HG02981 (cell line): ENCODE measurements at regions not wholly inside any gene's neighbourhood (a gene's known extent, or its start where the extent isn't known, plus 50 kb on each side); places are given as distances from the start of the nearest gene placed in this dataset.
"Not testable (repeated sequence)": the region's sequence is repeated elsewhere in the genome, so short reads cannot be mapped to it uniquely, and the experiment has no call there.

Source experiments
- ATAC-seq: cut with Tn5 transposase; IDR thresholded peaks from one replicate; pipeline ENCODE4 v1.9.1; 2021; ENCODE audit warnings: mild to moderate bottlenecking, moderate library complexity; ENCODE audit not compliant: unreplicated experiment

DNA sequence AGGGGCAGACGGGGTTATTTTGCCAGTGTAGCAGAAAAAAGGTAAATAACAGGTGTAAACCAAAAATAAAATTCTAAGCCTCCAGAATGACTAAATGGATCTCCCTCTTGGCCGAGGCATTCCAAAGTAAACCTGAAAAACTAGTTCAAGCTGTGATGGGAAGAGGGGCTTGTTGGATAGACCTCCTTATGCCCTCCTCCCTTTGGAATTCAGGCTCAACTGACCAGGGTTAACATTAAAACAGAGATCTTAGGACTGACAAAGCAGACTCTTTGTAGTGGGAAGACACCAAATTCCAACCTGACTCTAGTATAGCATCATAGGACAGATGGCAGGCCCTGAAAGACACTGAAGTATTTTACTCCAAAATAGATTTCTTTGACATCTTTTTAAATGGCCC lies 113.8 kb upstream of the ITGB1 start:
- ATAC-seq: no peak

DNA sequence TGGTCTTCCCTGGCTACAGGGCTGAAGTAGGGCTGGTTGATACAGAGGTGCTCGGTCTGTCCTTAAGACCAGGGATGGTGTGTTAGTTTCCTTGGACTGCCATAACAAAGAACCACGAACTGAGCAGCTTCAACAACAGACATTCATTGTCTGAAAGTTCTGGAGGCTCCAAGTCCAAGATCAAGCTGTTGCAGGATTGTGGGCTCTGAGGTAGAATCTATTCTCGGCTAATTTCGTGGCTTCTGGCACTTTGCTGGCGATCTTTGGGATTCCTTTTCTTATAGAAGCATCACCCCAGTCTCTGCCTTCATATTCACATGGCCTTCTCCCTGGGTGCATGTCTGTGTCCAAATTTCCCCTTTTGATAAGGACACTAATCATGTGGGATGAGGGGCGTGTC lies 112.1 kb upstream of the ITGB1 start:
- no peak for ATAC-seq

DNA sequence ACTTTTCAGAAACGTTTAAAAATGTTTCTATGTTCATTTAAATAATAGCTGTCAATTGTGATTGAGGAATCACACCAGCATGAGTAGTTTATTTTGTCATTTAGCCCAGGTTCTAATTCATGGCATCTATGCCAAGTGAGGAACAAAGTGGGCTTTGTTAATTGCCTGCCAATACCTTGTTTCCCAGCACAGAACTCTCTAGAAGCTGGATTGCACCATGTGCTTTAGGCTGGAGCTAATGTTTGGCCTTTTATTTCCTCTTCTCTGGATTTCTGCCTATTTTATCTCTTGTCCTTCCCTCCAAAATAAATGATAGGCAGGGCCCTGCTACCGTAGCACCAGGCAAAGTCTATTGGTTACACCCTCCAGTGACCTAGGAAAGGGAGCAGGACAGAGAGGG lies 109.9 kb upstream of the ITGB1 start:
- ATAC-seq: no peak

DNA sequence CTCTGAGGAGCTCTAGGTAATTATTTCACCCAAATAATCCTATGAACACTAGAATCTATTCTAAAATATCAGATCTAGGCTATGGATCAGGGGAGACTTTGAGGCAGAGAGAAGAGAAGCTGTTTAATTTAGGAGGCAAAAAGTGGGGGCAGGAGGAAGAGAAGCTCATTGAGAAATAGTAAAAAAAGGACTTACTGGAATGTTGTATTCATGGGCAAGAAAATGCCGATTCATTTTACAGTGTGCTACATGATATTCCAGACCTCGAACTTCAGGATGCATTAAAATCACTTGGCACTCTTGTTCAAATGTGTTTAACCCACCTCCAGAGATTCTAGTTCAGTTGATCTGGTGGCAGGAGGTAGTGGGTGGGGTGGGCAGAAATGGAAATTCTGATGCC lies 109.5 kb upstream of the ITGB1 start:
- no peak for ATAC-seq

DNA sequence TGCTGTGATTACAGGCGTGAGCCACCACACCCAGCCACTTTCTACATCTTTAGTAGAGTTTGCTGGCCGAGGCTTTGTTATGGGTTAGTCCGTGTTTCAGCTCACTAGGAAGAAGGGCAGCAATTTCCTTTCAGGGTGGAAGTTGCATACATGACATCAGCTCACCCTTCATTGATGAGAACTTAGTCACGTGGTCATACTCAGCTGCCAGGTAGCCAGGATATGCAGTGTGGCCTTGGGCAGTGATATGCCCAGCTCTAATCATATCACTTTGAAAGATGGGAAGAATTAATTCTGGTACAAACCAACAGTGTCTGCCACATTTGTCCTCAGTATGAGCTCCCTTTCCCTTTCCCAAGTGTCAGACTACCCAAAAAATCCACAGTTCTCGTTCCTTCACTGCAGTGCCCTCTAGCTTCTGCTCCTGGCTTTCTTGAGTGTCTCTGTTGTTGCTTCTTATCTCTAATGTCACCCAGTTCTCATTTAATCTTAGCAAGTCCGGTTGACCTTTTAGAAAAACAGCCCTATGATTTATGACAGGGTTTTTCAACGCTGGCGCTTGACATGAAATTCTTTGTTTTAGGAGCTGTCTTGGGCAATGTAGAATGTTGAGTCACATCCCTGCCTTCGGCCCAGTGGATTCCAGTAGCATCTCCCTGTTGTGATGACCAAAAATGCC lies 108.7 kb upstream of the ITGB1 start:
- no peak for ATAC-seq

DNA sequence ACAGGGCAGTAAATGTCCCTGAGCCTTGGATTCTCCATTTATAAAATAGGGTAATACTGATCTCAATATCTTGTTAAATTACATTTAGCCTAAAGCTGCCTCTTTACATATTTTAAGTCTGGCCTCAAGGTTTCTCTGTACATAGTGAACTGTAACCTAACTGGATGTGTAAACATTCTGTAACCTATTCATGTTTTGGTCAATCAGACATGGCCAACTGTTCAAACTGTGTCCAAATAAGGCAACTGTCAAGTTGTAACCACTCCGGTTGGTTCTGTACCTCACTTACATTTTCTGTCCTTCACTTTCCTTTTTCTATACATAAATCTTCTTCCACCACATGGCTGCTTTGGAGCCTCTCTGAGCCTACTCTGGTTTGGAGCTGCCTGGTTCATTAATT lies 107.1 kb upstream of the ITGB1 start:
- no peak for ATAC-seq

DNA sequence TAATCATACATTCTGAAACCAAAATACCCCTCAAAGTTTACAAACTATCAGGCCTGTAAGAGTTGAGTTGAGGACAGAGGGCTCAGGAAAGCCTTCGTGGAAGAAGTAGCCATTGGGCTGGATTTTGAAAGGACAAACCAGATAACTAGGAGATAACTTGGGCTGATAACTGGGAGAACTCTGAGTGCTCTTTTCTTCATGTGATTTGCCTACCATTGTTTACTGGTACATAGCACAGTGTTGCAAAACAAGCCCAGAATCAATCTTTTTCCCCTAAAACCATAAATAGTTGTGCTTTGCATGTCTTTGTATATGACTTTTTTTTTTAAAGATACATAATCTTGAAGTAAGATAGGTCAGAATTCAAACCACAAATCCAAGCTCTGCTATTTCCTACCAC lies 106.7 kb upstream of the ITGB1 start:
- no peak for ATAC-seq

DNA sequence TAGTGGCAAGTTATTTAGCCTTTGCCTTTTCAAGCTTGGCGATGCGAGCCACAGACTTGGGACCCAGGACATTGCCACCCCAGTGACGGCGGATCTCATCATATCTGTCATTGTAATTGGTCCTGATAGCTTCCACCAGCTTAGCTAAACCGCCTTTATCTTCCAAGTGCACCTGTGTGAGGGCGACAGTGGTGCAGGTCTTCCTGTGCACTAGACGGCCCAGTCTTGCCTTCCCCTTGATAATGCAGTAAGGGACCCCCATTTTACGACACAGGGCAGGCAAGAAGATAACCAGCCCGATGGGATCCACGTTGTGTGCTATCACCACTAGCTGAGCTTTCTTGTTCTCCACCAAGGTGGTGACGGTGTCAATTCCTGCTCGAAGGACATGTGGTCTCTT lies 99.6 kb upstream of the ITGB1 start:
- no peak for ATAC-seq

DNA sequence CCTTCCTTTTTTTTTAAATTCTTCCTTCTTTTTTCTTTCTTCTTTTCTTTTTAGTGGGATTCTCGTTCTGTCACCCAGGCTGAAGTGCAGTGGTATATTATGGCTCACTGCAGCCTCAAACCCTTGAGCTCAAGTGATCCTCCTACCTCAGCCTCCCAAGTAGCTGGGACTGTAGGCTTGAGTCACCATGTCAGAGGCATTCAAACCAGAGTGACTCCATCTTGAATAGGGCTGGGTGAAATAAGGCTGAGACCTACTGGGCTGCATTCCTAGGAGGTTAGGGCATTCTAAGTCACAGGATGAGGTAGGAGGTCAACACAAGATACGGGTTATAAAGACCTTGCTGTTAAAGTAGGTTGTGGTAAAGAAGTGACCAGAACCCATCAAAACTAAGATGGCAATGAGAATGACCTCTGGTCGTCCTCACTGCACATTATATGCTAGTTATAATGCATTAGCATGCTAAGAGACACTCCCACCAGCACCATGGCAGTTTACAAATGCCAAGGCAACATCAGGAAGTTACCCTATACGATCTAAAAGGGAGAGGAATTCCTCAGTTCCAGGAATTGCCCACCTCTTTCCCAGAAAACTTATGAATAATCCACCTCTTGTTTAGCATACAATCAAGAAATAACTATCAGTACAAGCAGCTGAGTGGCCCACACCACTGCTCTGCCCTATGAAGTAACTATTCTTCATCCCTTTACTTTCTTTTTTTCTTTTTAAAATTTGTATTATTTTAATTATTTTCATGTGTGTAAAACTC lies 99.0 kb upstream of the ITGB1 start:
- no peak for ATAC-seq

DNA sequence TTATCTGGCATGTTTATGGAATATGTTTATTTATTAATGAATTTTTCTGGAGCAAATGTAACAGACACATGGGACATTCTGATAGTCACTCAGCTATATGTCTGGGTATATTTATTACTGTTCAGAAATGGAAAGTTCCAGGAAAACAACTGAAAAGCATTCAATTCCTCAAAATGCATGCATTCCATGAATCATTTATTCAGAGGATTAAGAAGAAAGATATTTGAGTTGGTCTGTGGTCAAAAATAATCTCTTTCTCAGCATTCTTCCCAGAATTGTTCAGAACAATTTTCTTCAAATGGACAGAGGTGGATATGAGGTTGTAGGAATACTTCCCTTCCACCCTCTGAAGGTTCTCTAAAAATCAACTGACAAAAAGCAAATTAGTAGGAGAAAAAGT lies 97.6 kb upstream of the ITGB1 start:
- ATAC-seq: no peak

DNA sequence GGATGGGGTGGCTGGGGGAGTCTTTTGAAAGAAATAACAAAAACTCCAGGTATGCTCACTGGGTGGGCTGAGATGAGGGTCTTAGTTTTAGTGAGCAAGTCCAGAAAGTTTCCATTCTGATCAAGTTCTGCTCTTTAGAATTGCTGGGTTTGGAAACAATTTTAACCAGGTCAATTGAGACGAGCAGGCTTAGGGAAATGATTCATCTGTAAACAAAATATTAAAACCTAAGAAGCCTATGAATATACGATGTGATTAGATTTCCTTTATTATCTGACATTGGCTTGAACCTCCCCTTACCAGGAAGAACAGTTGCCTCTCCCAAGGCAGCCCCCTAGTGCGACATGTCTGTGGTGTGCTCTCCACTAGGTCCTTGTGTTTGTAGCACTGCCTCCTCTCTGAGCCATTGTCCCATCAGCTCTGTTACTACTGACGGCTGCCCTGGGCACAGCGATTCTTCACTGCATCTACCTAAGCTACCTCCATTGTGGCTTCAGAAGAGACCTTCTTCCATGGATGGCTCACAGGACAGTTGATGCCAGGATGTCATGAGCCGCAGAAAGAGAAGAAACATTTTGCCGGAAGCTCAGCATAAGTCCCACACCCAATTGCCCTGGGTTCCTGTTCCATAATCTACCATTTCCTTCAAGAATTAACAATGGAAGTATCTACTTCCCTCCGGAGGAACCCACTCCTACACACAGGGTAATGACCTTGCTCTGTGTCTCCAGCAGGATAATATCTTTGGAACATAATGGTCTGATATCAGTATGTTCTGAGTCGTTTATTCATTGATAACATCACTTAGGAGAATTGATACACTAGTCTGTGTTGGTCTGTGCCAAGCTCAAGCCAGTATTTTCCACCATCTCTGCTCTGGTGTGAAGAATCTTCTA lies 95.1 kb upstream of the ITGB1 start:
- no peak for ATAC-seq

DNA sequence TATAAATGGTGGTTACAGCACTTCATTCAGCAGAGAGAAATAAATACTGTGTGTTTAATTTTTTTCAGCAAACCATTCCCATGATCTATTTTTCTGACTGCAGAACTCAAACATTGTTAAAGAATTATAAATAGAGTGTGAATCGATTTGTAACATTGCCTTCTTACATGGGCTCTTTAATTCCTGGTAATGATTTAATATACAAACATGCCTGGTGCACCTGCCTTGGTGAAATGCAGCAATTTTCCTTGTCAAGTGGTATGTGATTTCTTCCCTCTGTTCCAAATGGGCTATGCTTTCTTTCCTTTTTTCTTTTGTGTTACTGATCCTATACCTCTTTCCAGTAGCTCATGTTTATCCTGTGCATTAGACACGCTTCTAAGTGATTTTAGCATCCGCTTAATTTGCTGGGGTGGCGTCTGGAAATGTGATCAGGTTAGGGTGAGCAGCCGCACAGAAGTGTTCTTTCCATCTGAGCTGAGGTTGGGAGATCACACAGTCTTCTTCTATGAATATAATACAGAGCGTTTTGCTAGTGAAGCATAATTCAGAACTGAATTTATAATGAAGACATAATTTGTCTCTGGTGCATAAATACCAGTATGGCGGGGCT lies 94.3 kb upstream of the ITGB1 start:
- ATAC-seq: no peak

DNA sequence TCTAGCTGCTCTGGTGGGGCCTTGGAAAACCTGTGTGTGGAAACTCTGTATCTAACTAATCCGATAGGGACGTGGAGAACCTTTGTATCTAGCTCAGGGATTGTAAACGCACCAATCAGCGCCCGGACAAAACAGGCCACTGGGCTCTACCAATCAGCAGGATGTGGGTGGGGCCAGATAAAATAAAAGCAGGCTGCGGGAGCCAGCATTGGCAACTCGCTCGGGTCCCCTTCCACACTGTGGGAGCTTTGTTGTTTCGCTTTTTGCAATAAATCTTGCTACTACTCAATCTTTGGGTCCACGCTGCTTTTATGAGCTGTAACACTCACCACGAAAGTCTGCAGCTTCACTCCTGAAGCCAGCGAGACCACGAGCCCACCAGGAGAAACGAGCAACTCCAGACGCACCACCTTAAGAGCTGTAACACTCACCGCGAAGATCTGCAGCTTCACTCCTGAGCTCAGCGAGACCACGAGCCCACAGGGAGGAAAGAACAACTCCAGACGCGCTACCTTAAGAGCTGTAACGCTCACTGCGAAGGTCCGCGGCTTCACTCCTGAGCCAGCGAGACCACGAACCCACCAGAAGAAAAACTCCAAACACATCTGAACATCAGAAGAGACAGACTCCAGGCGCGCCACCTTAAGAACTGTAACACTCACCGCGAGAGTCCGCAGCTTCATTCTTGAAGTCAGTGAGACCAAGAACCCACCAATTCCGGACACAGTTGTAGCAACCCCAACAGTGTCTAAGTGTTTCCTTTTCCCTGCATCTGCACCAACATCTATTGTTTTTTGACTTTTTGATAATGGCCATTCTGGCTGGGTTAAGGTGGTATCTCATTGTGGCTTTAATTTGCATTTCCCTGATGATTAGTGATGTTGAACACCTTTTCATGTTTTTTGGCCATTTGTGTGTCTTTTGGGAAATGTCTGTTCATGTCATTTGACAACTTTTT lies 92.2 kb upstream of the ITGB1 start:
- not testable (repeated sequence) for ATAC-seq

DNA sequence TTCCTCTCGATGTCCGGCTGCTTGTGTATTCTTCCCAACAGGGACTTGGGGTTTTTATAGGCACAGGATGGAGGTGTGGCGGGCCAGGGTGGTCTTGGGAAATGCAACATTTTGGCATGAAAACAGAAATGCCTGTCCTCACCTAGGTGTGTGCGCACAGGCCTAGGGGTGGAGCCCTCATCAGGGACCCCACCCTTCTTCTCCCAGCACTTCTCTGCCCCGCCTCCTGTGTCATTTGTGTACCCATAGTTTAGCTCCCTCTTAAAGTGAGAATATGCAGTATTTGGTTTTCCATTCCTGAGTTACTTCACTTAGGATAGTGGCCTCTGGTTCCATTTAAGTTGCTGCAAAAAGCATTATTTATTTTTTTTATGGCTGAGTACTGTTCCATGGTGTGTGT lies 90.2 kb upstream of the ITGB1 start:
- ATAC-seq: no peak

DNA sequence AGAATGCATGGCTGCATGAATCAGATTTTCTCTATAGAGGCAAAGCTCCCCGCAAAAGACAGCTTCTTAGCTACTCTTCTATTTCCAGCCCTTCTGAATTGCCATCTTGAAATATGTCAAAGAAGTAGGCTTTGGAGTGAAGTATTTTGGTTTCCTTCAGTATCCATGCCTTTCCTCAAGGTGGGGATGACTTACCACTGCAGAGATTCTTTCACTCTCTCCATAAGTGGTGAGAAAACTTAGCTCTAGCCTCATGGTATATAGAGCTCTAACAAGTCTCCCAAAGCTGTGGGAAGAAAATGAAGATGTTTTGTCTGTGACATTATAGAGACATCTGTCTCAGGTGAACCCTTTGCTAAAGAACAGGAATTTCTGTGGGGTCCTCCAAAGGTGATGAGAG lies 89.6 kb upstream of the ITGB1 start:
- no peak for ATAC-seq

DNA sequence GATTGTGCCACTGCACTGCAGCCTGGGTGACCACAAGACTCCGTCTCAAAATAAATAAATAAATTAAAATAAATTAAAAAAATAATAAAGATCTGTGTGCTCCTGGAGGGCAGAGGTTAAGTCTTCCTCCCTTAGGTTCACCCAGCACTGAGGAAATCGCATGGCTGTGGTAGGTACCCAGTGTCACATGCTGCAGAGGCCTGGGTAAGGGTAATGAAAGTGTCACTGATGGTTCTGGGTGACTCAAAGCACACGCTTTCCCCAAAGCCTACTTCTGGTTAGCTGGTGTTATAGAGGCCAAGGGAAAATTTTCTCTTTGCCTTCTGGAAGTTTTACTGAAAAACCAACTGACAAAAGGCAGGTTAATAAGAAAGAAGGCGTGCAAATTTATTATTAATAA lies 88.8 kb upstream of the ITGB1 start:
- no peak for ATAC-seq

DNA sequence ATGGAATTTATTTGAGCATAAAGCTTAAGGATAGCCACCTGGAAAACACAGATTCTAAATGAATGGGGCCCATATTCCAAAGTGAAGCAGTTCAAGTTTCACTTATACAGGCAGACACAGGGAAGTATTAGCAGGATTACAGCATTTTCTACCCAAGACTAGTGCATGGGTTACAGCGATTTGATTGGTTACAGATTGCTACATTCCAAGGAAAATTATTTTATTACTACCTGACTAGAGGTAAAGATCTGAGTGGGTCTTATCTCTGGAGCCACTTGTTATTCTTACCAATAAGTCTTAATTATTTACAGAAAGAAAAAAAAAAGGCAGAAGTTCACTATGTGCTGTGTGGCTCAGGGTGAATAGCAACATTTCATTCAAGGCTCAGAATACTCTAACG lies 87.4 kb upstream of the ITGB1 start:
- ATAC-seq: no peak

DNA sequence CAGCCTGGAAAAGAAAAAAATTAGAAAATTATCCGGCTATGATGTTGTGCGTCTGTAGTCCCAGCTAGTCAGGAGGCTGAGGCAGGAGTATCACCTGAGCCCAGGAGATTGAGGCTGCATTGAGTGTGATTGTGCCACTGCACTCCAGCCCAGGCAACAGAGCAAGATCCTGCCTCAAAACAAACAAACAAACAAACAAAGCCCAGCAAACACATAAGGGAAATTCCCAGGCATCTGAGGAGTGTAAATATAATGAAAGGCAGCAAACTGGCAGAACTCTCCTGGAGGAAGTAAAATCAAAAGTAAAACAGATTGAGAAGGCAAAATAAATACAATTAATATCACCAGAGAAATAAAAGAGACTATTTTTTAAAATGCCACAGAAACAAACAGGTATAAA lies 84.5 kb upstream of the ITGB1 start:
- ATAC-seq: no peak

DNA sequence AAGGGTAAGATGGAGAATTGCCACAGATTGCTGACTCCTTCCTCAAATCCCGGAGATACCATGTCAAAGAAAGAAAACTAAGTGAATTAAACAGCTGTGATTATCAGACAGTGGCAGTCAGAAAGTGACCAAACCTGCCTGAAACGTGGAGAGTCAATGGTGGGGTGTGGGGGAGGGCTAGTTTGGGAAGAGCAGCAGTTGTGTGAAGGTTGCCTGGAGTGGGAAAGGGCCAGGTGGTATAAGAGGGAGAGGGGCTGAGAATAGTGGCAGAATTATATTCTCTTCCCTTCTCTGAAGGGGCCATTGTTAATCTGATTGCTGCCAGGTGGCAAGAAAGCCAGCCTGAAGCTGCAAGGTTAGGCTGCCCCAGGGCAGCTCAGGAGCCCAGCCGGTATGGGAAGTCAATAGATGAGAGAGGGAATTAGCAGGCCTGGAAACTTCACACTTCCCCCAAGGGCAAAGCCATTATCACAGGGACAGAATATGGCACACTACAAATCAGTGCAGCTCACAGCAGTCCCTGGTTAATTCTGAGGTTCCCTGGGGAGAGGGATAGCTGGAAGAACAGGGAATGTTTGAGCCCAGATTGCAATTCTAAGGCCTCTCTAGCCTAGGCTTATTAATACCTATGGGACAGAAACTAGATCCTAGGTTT lies 83.9 kb upstream of the ITGB1 start:
- ATAC-seq: no peak

DNA sequence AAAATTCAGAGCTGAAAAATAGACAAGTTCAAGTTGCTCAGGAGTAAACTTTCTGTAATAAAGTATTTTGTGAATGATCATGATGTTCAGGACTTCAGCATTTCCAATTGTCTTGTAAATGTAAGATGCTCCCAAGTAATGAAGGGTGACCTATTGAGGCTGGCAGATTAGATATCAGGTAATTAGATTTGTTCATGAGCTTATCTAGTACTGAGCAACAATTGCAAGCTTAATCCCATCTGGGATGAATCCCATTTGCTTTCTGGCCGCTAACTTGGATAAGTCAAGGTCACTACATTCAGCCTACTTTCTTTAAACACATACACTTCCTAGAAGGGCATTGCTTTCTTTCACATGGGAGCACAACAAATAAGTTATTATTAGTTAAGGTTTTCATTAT lies 82.4 kb upstream of the ITGB1 start:
- no peak for ATAC-seq
